ENCODE measurements at regions not wholly inside any gene's neighbourhood (a gene's known extent, or its start where the extent isn't known, plus 50 kb on each side); places are given as distances from the start of the nearest gene placed in this dataset.
"Not testable (repeated sequence)": the region's sequence is repeated elsewhere in the genome, so short reads cannot be mapped to it uniquely, and the experiment has no call there.

DNA sequence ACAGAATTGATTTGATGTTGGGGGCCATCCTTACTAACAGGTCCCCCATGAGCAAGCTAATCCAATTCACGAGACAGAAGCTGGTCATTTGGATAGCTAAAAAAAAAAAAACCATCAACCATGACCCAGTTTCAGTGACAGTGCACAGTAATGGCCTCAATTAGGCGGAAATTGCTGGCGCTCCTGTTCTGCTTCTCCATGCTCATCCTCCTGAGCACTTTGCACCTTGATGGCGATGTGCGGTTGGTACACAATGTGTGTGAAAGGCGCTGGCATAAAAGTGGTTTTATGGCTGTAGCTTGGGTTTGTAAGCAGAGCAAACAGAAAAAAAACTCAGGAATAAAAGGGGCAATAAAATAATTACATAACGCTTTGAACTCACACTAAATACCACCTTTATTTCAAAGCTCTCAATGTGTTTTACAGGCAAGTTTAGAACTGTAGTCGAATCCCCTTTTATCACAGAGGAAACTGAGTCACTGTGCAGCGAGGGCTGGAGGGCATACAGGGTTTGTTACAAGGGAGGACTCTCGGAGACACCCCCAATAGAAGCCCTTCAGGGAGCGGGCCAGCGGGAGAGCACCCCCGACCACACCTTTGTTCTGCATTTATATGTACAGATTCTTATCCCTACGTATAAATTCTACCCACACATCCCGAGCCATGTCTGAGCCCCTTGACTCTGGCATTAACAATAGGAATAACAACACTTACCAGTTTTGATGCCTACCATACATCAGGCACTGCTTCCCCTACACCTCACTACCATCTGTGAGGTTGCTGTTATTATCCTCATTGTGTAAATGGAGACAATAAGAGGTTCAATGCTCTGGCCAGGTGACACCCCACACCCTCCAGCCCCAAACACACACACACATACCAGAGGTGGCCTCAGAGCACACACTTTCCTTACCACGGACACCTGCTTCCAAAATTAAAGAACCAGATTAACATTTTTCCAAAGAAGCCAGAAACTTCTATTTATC, 213.5 kb upstream of the IRF2BP2 start:
- Histone ChIP-seq H3K9me3 (ENCODE audit: insufficient read depth, low read depth, low read length) (no peaks in the 10 kb centered on the region), H3K4me3 (ENCODE audit: low read length) (no peak overlapping the region), H3K4me1 (ENCODE audit: insufficient read depth, low read length) (no peaks in the 10 kb centered on the region), H3K36me3 (ENCODE audit: insufficient read depth, low read depth, low read length) (no peaks in the 10 kb centered on the region), H3K9ac (ENCODE audit: low read depth, low read length) (no peak overlapping the region), H3K27ac (ENCODE audit: low read length) (no peak overlapping the region), H3K27me3 (ENCODE audit: insufficient read depth, low read length) (no peaks in the 10 kb centered on the region)

DNA sequence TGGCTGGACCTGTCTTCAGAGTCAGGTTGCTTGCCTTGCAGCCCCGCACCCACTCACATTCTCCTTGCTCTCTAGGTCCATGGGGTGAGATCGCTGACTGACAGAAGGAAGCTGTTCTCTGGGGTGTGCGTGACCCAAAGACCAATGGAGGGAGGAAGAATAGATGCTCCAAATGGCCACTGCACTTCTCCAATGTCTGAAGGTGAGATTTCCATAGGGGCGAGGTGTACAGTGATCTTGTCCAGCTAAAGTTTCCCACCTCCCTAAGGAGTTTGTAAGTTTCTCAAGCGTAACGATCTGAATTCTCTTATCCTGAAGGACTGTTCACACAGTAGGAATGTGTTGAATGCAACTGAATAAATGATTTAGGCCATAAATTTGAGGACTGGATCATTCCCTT, 211.9 kb upstream of the IRF2BP2 start:
- Histone ChIP-seq H3K27ac (ENCODE audit: low read length) (no peak overlapping the region), H3K36me3 (ENCODE audit: insufficient read depth, low read depth, low read length) (no peaks in the 10 kb centered on the region), H3K4me1 (ENCODE audit: insufficient read depth, low read length) (no peaks in the 10 kb centered on the region)

DNA sequence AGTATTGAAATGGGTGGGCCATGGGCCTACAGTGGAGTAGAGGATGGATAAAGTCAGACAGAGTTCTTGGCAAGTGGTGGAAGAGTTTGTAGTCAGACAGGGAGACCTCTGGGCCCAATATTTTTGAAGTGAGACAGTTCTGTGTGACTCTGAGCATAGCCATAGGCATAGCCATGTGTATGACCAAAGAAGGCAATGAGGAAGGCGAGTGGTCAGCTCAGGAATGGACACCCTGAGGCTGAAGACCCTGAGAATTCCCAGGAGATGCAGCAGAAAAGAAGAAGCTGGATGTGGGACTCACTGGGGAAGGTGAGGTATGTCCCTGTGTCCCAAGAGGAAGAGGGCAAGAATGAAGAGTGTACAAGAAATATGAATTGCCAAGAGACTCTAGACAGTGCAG, 210.6 kb upstream of the IRF2BP2 start:
- Histone ChIP-seq H3K27me3 (ENCODE audit: insufficient read depth, low read length) (no peaks in the 10 kb centered on the region), H3K9me3 (ENCODE audit: insufficient read depth, low read depth, low read length) (no peaks in the 10 kb centered on the region), H3K9ac (ENCODE audit: low read depth, low read length) (no peak overlapping the region), H3K4me3 (ENCODE audit: low read length) (no peak overlapping the region), H3K4me1 (ENCODE audit: insufficient read depth, low read length) (no peaks in the 10 kb centered on the region), H3K36me3 (ENCODE audit: insufficient read depth, low read depth, low read length) (no peaks in the 10 kb centered on the region), H3K27ac (ENCODE audit: low read length) (no peak overlapping the region)

More for the DNA sequence above, 211.9 kb upstream of the IRF2BP2 start:
- H3K27me3 ChIP-seq (ENCODE audit: insufficient read depth, low read length), result no peaks in the 10 kb centered on the region
- no peak overlapping the region for H3K4me3 ChIP-seq (ENCODE audit: low read length)
- H3K9me3 ChIP-seq (ENCODE audit: insufficient read depth, low read depth, low read length), result no peaks in the 10 kb centered on the region
- H3K9ac ChIP-seq (ENCODE audit: low read depth, low read length), result no peak overlapping the region

DNA sequence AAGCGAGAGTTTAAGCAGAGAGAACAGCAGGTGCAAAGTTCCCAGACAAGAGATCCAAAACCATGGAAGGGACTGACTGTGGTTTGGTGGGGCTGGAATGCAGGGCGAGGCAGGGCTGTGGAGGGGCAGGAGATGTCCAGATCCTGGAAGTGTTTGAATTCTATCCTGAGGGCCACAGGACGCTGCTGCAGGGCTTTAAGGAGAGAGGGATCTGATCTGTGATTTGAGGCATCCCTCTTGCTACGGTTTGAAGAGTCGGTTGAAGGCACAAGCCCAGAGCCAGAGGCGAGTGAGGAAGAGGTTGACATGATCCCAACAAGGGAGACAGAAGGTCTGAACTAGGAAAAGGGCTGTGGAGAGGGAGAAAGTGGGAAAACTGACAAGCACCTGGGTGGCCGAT, 209.9 kb upstream of the IRF2BP2 start:
- not testable (repeated sequence) for H3K4me1 ChIP-seq (ENCODE audit: insufficient read depth, low read length); H3K36me3 ChIP-seq (ENCODE audit: insufficient read depth, low read depth, low read length); H3K9ac ChIP-seq (ENCODE audit: low read depth, low read length); H3K27me3 ChIP-seq (ENCODE audit: insufficient read depth, low read length); H3K9me3 ChIP-seq (ENCODE audit: insufficient read depth, low read depth, low read length); H3K4me3 ChIP-seq (ENCODE audit: low read length); H3K27ac ChIP-seq (ENCODE audit: low read length)

DNA sequence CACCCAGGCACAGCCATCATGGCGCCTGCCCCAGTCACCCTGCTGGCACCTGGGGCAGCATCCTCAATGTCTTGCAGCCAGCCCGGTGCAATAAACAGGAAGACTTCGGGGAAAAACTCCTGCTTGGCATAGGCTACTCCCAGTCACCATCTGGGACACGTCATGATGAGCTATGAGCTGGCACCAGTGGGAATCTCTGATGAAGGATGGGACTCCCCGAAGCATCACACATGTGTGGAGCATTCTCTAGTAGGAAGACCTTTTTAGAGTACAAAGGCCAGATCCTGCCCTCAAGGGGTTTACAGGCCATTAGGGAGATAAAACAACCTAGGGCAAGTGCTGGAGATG, 208.0 kb upstream of the IRF2BP2 start:
- H3K27me3 ChIP-seq (ENCODE audit: insufficient read depth, low read length); H3K4me1 ChIP-seq (ENCODE audit: insufficient read depth, low read length); H3K9me3 ChIP-seq (ENCODE audit: insufficient read depth, low read depth, low read length); H3K27ac ChIP-seq (ENCODE audit: low read length); H3K9ac ChIP-seq (ENCODE audit: low read depth, low read length); H3K36me3 ChIP-seq (ENCODE audit: insufficient read depth, low read depth, low read length); H3K4me3 ChIP-seq (ENCODE audit: low read length): not testable (repeated sequence)

DNA sequence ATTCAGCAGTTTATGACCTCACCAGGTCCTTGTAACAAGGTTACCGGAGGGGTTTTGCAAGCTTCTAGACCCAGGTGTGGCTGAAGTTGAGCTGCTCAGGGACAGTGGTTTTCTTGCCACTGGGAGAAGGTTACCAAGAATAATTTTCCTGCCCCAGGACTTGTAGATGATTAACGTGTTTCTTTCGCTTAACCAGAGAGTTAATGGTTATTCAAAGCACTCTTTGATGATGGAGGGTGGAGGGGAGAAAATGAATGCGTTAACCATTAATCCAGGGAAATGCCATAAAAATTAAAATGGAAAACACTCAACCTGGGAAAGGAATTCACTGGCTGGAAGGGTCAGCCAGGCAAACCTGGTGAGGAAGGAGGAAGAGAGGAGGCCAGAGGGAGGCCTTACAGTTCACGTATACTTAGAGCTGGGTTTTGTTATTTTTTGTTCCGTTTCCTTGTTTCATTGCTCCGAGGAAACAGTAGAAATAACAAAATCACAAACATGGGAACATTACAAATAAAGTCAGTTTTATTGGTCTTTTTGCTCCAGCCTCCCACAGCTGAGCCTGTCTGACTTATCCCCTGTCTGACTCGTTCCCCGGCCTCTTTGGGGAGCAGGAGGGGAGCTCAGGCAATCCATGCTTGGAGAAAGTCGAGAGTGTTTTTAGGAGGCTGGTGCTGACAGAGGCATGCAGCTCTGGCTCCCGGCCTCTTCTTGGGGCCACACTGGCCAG, 207.5 kb upstream of the IRF2BP2 start:
- not testable (repeated sequence) for H3K9me3 ChIP-seq (ENCODE audit: insufficient read depth, low read depth, low read length); H3K9ac ChIP-seq (ENCODE audit: low read depth, low read length); H3K36me3 ChIP-seq (ENCODE audit: insufficient read depth, low read depth, low read length); H3K27ac ChIP-seq (ENCODE audit: low read length); H3K4me3 ChIP-seq (ENCODE audit: low read length); H3K27me3 ChIP-seq (ENCODE audit: insufficient read depth, low read length); H3K4me1 ChIP-seq (ENCODE audit: insufficient read depth, low read length)

DNA sequence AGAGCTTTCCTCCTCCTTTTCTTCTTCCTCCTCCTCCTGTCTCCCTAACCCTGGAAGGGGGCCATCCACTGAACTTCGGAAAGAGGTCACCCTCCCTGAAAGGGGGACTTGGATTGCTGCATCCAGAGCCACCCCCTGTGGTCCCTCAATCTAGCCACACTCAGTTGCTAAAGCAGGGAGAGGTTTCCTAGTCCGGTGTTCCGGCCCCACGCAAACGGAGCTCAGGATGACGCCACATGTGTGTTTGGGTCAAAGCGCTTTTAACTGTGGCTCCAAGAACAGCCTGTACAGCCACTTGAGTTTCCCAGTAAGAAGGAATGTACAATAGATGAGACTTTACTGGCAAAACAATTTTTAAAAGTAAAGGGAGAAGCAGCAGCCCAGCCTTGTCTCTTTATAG, 206.9 kb upstream of the IRF2BP2 start:
- H3K4me1 ChIP-seq (ENCODE audit: insufficient read depth, low read length); H3K27me3 ChIP-seq (ENCODE audit: insufficient read depth, low read length); H3K27ac ChIP-seq (ENCODE audit: low read length); H3K36me3 ChIP-seq (ENCODE audit: insufficient read depth, low read depth, low read length); H3K9me3 ChIP-seq (ENCODE audit: insufficient read depth, low read depth, low read length); H3K9ac ChIP-seq (ENCODE audit: low read depth, low read length); H3K4me3 ChIP-seq (ENCODE audit: low read length): not testable (repeated sequence)

DNA sequence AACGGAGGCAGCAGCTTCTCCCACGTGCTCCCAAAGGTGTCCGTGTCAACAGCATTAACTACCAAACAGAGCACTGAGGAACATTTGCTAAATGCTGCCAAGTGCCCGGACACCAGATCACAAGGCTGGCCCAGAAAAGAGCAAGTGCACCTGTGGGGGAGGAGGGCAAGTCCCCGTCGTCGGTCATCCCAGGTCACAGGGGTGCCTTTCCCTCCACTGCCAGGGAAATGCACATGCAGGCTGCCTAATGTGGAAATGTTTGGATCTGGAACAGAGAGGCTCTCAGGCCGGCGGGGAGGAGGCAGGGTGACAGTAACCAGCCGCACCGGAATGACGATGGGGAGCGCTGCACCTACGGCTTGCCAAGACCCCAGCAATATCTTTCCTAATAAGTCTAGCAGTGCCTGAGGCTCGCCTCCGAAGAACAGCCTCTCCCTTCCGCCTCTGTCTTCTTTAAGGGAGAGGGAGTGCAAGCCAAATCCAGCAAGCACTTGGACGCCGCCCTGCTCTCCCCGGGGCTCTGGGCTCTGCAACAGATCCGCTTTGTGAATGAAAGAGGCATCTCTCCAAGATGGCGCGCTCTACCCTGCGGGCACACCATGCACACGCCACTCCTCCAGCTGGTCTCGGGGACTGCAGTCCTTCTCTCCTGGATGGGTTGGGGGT, 206.3 kb upstream of the IRF2BP2 start:
- not testable (repeated sequence) for H3K9ac ChIP-seq (ENCODE audit: low read depth, low read length); H3K27ac ChIP-seq (ENCODE audit: low read length); H3K4me1 ChIP-seq (ENCODE audit: insufficient read depth, low read length); H3K9me3 ChIP-seq (ENCODE audit: insufficient read depth, low read depth, low read length); H3K36me3 ChIP-seq (ENCODE audit: insufficient read depth, low read depth, low read length); H3K4me3 ChIP-seq (ENCODE audit: low read length); H3K27me3 ChIP-seq (ENCODE audit: insufficient read depth, low read length)

DNA sequence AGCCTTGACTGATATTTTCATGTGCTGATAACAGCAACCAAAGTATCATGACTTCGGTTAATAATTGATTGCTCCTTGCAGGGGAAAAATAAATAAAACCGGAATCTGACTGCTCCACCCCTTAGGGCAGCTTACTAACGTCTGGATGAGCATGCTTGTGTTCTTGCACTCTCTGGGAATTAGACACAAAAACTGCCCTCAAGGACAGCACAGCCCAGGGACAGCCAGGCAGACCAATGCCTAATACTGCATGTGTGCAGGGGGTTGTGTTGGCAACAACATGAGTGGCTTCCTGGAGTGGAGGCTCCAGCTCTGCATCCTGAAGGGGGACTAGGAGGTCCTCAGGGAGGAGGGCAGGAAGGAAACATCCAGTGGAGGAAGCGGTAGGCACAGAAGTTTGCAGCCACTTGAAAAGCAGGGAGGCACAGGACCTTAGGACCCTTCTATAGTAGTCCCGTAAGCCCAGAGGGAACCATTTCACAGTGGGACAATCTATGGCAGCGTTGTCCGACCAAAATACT, 205.4 kb upstream of the IRF2BP2 start:
- not testable (repeated sequence) for H3K4me3 ChIP-seq (ENCODE audit: low read length); H3K4me1 ChIP-seq (ENCODE audit: insufficient read depth, low read length); H3K9ac ChIP-seq (ENCODE audit: low read depth, low read length); H3K9me3 ChIP-seq (ENCODE audit: insufficient read depth, low read depth, low read length); H3K27me3 ChIP-seq (ENCODE audit: insufficient read depth, low read length); H3K36me3 ChIP-seq (ENCODE audit: insufficient read depth, low read depth, low read length); H3K27ac ChIP-seq (ENCODE audit: low read length)

DNA sequence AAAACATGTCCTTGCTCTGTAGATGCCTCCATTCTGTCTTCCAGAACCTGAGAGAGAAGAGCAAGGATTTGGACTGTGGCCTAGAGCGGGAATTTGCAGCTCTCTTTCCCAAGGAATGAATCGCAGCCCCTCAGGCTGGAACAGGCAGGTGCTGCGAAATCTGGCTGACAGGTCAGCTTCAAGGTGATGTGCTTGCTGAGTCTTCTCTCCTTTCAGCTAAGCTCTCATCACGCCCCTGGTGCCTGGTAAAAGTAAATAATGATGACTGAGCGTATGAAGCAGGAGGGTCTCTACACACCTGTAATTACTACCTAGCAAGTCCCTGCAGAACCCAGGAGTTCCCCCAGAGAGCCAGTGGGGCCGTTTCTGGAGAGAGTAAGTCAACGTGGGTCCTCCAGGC, 204.3 kb upstream of the IRF2BP2 start:
- not testable (repeated sequence) for H3K9ac ChIP-seq (ENCODE audit: low read depth, low read length); H3K27ac ChIP-seq (ENCODE audit: low read length); H3K36me3 ChIP-seq (ENCODE audit: insufficient read depth, low read depth, low read length); H3K4me3 ChIP-seq (ENCODE audit: low read length); H3K27me3 ChIP-seq (ENCODE audit: insufficient read depth, low read length); H3K4me1 ChIP-seq (ENCODE audit: insufficient read depth, low read length); H3K9me3 ChIP-seq (ENCODE audit: insufficient read depth, low read depth, low read length)

DNA sequence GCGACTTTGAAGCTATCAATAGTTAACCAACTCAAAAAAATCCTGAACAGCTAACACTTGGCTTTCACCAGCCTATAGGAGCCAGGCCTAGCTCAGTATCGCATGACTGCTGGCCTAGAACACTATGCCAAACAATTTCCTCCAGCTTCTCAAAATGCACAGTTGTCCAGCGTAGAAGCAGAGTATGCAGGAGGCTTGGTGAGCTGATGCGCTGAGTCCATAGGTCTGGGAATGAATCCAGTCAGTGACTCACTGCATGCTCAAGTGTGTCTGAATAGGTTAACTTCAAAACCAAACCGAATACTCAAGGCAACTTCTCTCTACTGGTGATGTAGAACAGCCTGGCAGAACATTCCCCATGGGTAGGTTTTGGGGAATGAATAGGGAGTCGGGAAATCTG, 201.8 kb upstream of the IRF2BP2 start:
- H3K9ac ChIP-seq (ENCODE audit: low read depth, low read length); H3K4me1 ChIP-seq (ENCODE audit: insufficient read depth, low read length); H3K36me3 ChIP-seq (ENCODE audit: insufficient read depth, low read depth, low read length); H3K27ac ChIP-seq (ENCODE audit: low read length); H3K4me3 ChIP-seq (ENCODE audit: low read length); H3K27me3 ChIP-seq (ENCODE audit: insufficient read depth, low read length); H3K9me3 ChIP-seq (ENCODE audit: insufficient read depth, low read depth, low read length): not testable (repeated sequence)

DNA sequence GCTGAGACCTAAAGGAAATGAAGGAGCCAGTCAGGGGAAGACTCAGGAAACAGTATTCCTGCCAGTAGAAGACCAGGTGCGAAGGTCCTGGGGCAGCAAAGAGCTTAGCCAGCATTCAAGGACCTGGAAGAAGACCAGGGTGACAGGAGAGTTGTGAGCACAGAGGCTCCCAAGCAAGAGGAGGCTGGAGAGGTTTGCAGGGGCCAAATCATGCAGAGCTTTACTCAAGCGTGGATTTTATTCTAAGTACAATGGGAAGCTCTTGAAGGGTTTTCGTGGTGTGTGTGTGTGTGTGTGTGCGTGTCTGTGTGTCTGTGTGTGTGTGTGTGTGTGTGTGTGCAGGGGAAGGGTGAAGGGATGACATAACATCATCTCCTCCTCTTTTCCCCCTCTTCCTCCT, 200.7 kb upstream of the IRF2BP2 start:
- H3K36me3 ChIP-seq (ENCODE audit: insufficient read depth, low read depth, low read length); H3K9me3 ChIP-seq (ENCODE audit: insufficient read depth, low read depth, low read length); H3K27me3 ChIP-seq (ENCODE audit: insufficient read depth, low read length); H3K9ac ChIP-seq (ENCODE audit: low read depth, low read length); H3K27ac ChIP-seq (ENCODE audit: low read length); H3K4me1 ChIP-seq (ENCODE audit: insufficient read depth, low read length); H3K4me3 ChIP-seq (ENCODE audit: low read length): not testable (repeated sequence)

Measured in iPS-20b (cell line).